Breast epithelium (tissue), 4 donors: ENCODE measurements at regions not wholly inside any gene's neighbourhood (a gene's known extent, or its start where the extent isn't known, plus 50 kb on each side); places are given as distances from the start of the nearest gene placed in this dataset.
A peak's percentile ranks its signal among the peaks of the same experiment; 100 is the strongest.

Experiments
- DNase-seq, 2 donors: peaks; one replicate each; pipeline ENCODE4 v3.0.0-alpha.2; 2019; ENCODE audit warnings: low spot score in 2 of 2
- H3K27ac ChIP-seq, 2 donors: fragments of 200-600 bp; sonication (generic) in 1 of 2; one replicate each; pipeline ENCODE4 v1.5.1; 2016 to 2019; ENCODE audit warnings: mild to moderate bottlenecking in 1 of 2
- H3K27me3 ChIP-seq, 2 donors: fragments of 200-600 bp; sonication (generic) in 1 of 2; one replicate each; pipeline versions ENCODE4 v1.5.1 to v1.6.0; 2017 to 2019; ENCODE audit warnings: control low read depth in 1 of 2, mild to moderate bottlenecking in 1 of 2
- H3K36me3 ChIP-seq: fragments of 200-600 bp; one replicate; pipeline ENCODE4 v1.5.1; 2019
- H3K4me1 ChIP-seq, 2 donors: fragments of 200-600 bp; sonication (generic); one replicate each; pipeline ENCODE4 v1.5.1; 2016 to 2019; ENCODE audit warnings: control low read depth in 1 of 2
- H3K4me3 ChIP-seq, 3 donors: fragments of 200-600 bp; sonication (generic); 1 replicate in 2 of 3; 2 replicates in 1 of 3; pipeline ENCODE4 v1.5.1; 2016 to 2019; ENCODE audit warnings: mild to moderate bottlenecking in 3 of 3, moderate library complexity in 2 of 3
- H3K9me3 ChIP-seq, 2 donors: fragments of 200-600 bp; sonication (generic) in 1 of 2; one replicate each; pipeline ENCODE4 v1.5.1; 2016 to 2019; ENCODE audit warnings: control low read depth in 1 of 2
- POLR2A ChIP-seq: fragments of 450-650 bp; IDR thresholded peaks from one replicate; pipeline ENCODE4 v1.6.1; 2016; ENCODE audit warnings: antibody characterized with exemption, mild to moderate bottlenecking, moderate library complexity
- POLR2AphosphoS5 ChIP-seq, 3 donors: sonication (generic); formaldehyde crosslinking; IDR thresholded peaks; one replicate each; pipeline ENCODE4 v1.6.1; 2017; ENCODE audit warnings: antibody characterized with exemption in 3 of 3
- intact Hi-C: fragments of 100-400 bp; cut with DNase I; formaldehyde crosslinking; loops from one replicate; pipeline ENCODE4 v1.15.1; 2023; ENCODE audit warnings: low total_unique reads
- TF ChIP-seq, protein P1 (sequence below), 3 donors: fragments of 450-650 bp; IDR thresholded peaks; one replicate each; pipeline ENCODE4 v1.5.1; 2016 to 2017; ENCODE audit warnings: antibody characterized with exemption in 3 of 3, mild to moderate bottlenecking in 3 of 3, moderate library complexity in 3 of 3

DNA sequence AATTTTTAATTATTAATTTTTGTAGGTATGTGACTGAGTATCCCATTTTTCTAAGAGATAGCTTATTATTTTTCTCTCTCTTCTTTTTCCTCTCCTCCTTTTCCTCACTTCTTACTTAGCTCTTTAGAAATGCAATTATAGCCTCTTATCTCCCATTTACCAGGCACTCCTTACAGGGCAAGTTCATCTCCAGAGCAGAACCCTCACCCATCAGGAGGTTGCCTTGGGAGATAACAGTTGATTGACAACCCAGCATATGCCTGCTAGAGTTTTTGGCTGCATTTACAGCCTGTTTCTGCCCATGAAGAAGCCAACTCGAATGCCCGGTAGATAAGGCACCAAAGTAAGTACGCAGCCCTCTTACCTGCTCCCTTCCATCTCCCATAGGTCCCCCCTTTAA is 572.9 kb upstream of the ZFP42 start:
- no peaks in the 10 kb centered on the region for H3K4me1 ChIP-seq
- no peak overlapping the region for H3K4me3 ChIP-seq
- intact Hi-C loops: no loop called here
- no peaks in the 10 kb centered on the region for H3K9me3 ChIP-seq
- no peaks in the 10 kb centered on the region for H3K27me3 ChIP-seq
- DNase-seq: no peak
- TF ChIP-seq, protein P1, sequence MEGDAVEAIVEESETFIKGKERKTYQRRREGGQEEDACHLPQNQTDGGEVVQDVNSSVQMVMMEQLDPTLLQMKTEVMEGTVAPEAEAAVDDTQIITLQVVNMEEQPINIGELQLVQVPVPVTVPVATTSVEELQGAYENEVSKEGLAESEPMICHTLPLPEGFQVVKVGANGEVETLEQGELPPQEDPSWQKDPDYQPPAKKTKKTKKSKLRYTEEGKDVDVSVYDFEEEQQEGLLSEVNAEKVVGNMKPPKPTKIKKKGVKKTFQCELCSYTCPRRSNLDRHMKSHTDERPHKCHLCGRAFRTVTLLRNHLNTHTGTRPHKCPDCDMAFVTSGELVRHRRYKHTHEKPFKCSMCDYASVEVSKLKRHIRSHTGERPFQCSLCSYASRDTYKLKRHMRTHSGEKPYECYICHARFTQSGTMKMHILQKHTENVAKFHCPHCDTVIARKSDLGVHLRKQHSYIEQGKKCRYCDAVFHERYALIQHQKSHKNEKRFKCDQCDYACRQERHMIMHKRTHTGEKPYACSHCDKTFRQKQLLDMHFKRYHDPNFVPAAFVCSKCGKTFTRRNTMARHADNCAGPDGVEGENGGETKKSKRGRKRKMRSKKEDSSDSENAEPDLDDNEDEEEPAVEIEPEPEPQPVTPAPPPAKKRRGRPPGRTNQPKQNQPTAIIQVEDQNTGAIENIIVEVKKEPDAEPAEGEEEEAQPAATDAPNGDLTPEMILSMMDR (IDR thresholded peaks at IDR 0.05): no peak
- TF ChIP-seq POLR2AphosphoS5 (IDR thresholded peaks at IDR 0.05): no peak
- no peak for TF ChIP-seq POLR2A
- H3K27ac ChIP-seq: no peak overlapping the region
- no peaks in the 10 kb centered on the region for H3K36me3 ChIP-seq

DNA sequence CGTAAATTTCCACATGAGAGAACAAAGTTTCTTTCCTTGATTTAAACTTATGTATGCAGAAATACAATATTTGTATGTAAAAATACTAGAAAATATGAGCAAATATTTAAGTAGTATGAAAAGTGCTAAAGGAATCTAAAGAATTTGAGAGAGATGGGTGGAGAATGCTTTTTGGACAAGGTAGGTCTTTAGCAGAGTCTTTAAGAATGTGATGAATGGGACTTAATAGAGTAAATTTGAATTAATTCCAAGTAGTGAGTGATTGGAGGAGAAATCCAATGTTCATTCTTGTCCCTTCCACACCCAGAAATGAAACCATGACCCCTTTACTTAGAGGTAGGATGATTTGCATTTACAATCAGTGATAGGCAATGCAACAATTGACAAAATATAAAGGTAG is 570.9 kb upstream of the ZFP42 start:
- Histone ChIP-seq H3K9me3 (no peaks in the 10 kb centered on the region), H3K27me3 (no peaks in the 10 kb centered on the region), H3K36me3 (no peaks in the 10 kb centered on the region), H3K27ac (no peak overlapping the region), H3K4me1 (no peaks in the 10 kb centered on the region), H3K4me3 (no peak overlapping the region)
- intact Hi-C loops: no loop called here
- TF ChIP-seq, protein P1 (IDR thresholded peaks at IDR 0.05): no peak
- TF ChIP-seq POLR2AphosphoS5 (IDR thresholded peaks at IDR 0.05): no peak
- TF ChIP-seq POLR2A: no peak
- DNase-seq: no peak

DNA sequence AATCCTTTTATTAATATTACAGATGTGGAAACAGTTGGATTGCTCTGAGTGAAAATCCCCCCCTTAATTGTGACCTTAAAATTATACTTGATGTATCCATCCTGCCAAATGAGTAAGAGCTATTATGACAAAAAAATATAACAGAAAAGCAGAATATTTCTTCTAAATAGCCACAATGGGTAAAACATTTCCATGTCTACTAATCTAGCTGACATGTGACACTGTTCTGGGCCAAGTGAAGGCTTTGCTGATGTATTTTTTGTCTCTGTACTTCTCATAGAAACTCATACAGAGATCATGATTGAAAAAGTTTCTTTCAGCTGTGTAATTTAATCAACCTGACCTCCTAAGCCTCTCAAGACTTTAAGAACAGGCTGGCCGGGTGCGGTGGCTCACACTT is 569.1 kb upstream of the ZFP42 start:
- Histone ChIP-seq H3K4me3 (no peak overlapping the region), H3K36me3 (no peaks in the 10 kb centered on the region), H3K9me3 (no peaks in the 10 kb centered on the region), H3K4me1 (no peaks in the 10 kb centered on the region), H3K27ac (no peak overlapping the region), H3K27me3 (no peaks in the 10 kb centered on the region)
- TF ChIP-seq, protein P1 (IDR thresholded peaks at IDR 0.05): no peak
- TF ChIP-seq POLR2AphosphoS5 (IDR thresholded peaks at IDR 0.05): no peak
- no peak for TF ChIP-seq POLR2A
- intact Hi-C loops: no loop called here
- no peak for DNase-seq

DNA sequence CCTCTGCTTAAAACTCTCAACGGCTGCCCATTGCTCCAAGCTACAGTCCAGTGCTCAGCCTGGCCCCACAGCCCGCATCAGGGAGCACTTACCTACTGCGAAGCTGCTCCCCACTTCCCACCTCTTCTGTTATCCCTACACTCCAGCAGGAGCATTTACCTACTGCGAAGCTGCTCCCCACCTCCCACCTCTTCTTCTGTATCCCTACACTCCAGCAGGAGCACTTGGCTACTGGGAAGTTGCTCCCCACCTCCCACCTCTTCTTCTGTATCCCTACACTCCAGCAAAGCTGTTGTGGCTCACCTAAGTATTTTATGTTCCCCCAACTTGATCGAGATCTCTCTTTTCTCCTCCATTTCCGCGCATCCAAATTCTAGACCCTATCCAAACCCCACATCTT is 563.3 kb upstream of the ZFP42 start:
- TF ChIP-seq, protein P1 (IDR thresholded peaks at IDR 0.05): no peak
- no peak for TF ChIP-seq POLR2A
- no peak for TF ChIP-seq POLR2AphosphoS5 (IDR thresholded peaks at IDR 0.05)
- DNase-seq: no peak
- intact Hi-C loops: loop anchor here (5.0 kb wide), 1 partner anchor 185 kb away; no protein-coding TSS in a partner anchor

DNA sequence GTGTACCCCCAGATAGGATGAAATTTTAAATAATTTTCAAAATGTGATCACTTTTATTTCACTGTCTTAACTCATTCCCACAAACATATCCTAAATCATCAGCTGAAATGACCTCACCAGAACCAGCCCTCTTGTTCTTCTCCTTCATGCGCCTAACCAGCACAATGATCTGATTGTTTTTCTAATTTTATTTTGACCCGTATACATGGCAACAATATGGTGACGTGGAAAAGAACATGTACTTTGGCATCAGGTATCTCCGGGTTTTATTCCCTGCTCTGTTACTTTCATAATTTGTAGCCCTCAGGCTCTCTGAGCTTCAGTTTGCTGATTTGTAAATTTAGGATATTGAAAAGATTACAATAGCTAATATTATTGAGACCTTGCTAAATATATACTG is 562.4 kb upstream of the ZFP42 start:
- TF ChIP-seq POLR2AphosphoS5 (IDR thresholded peaks at IDR 0.05) (no peak), POLR2A (no peak)
- TF ChIP-seq, protein P1 (IDR thresholded peaks at IDR 0.05): no peak
- no peaks in the 10 kb centered on the region for H3K27me3 ChIP-seq
- H3K4me3 ChIP-seq: no peak overlapping the region
- peak overlapping the region in 1 of 2 donors; percentile 38 for H3K27ac ChIP-seq
- no peaks in the 10 kb centered on the region for H3K9me3 ChIP-seq
- no peaks in the 10 kb centered on the region for H3K4me1 ChIP-seq
- intact Hi-C loops: loop anchor here (5.0 kb wide), 1 partner anchor 186 kb away; no protein-coding TSS in a partner anchor
- H3K36me3 ChIP-seq: no peaks in the 10 kb centered on the region
- DNase-seq: no peak

More for the DNA sequence above, 563.3 kb upstream of the ZFP42 start:
- Histone ChIP-seq H3K36me3 (no peaks in the 10 kb centered on the region), H3K4me1 (no peaks in the 10 kb centered on the region), H3K4me3 (no peak overlapping the region), H3K27me3 (no peaks in the 10 kb centered on the region), H3K27ac (no peak overlapping the region), H3K9me3 (no peaks in the 10 kb centered on the region)
